ENCODE measurements at regions not wholly inside any gene's neighbourhood (a gene's known extent, or its start where the extent isn't known, plus 50 kb on each side); places are given as distances from the start of the nearest gene placed in this dataset.

- Histone ChIP-seq H3K4me2 (ENCODE audit: low read length) (no peak overlapping the region), H3K9me3 (ENCODE audit: low read length) (no peaks in the 10 kb centered on the region), H3K36me3 (ENCODE audit: insufficient read depth, low read length) (no peaks in the 10 kb centered on the region), H4K20me1 (ENCODE audit: insufficient read depth, low read length) (no peaks in the 10 kb centered on the region), H3K79me2 (ENCODE audit: insufficient read depth, low read depth, low read length) (no peaks in the 10 kb centered on the region), H3K4me1 (ENCODE audit: insufficient read depth, low read length, poor library complexity, severe bottlenecking) (no peaks in the 10 kb centered on the region), H3K27ac (ENCODE audit: low read depth, low read length, poor library complexity, severe bottlenecking) (no peak overlapping the region), H3K9me2 (ENCODE audit: insufficient read depth, low read length) (no peaks in the 10 kb centered on the region), H2AFZ (ENCODE audit: low read length) (no peak overlapping the region), H3K4me3 (ENCODE audit: low read depth, low read length, poor library complexity, severe bottlenecking) (no peak overlapping the region)
- CTCF ChIA-PET (ENCODE audit: unreplicated experiment), result no interaction called here
- intact Hi-C loops (cut with micrococcal nuclease; ENCODE audit: unreplicated experiment), result no loop called here
- no TSS peak for BruUV-seq (replicated peaks)
- TF ChIP-seq CTCF (conservative IDR thresholded peaks at IDR 0.05; ENCODE audit: low read length), result no peak
- TF ChIP-seq EZH2phosphoT487 (IDR thresholded peaks at IDR 0.05; ENCODE audit: borderline replicate concordance, low read depth, low read length), result no peak
- no peak for DNase-seq (ENCODE audit: low spot score)
- POLR2A ChIA-PET, result interaction anchor here (0.6 kb wide), 1 partner anchor 755 kb away, joined by 3 read pairs; no protein-coding TSS in a partner anchor
These were observed 105.7 kb upstream of the OBI1 start for GRCh38 chr13:78764665-78765064.

- TF ChIP-seq EZH2phosphoT487 (IDR thresholded peaks at IDR 0.05; ENCODE audit: borderline replicate concordance, low read depth, low read length) (no peak), CTCF (conservative IDR thresholded peaks at IDR 0.05; ENCODE audit: low read length) (no peak)
- no peak overlapping the region for H3K4me3 ChIP-seq (ENCODE audit: low read depth, low read length, poor library complexity, severe bottlenecking)
- no peaks in the 10 kb centered on the region for H3K36me3 ChIP-seq (ENCODE audit: insufficient read depth, low read length)
- no TSS peak for BruUV-seq (replicated peaks)
- H2AFZ ChIP-seq (ENCODE audit: low read length), result no peak overlapping the region
- no peaks in the 10 kb centered on the region for H3K9me3 ChIP-seq (ENCODE audit: low read length)
- no peaks in the 10 kb centered on the region for H3K9me2 ChIP-seq (ENCODE audit: insufficient read depth, low read length)
- no peaks in the 10 kb centered on the region for H4K20me1 ChIP-seq (ENCODE audit: insufficient read depth, low read length)
- H3K4me2 ChIP-seq (ENCODE audit: low read length), result no peak overlapping the region
- H3K4me1 ChIP-seq (ENCODE audit: insufficient read depth, low read length, poor library complexity, severe bottlenecking), result no peaks in the 10 kb centered on the region
- POLR2A ChIA-PET, result no interaction called here
- no peak overlapping the region for H3K27ac ChIP-seq (ENCODE audit: low read depth, low read length, poor library complexity, severe bottlenecking)
- CTCF ChIA-PET (ENCODE audit: unreplicated experiment), result no interaction called here
- intact Hi-C loops (cut with micrococcal nuclease; ENCODE audit: unreplicated experiment), result no loop called here
- no peak for DNase-seq (ENCODE audit: low spot score)
- no peaks in the 10 kb centered on the region for H3K79me2 ChIP-seq (ENCODE audit: insufficient read depth, low read depth, low read length)
These were observed 103.9 kb upstream of the OBI1 start for GRCh38 chr13:78762825-78763224.

DNA sequence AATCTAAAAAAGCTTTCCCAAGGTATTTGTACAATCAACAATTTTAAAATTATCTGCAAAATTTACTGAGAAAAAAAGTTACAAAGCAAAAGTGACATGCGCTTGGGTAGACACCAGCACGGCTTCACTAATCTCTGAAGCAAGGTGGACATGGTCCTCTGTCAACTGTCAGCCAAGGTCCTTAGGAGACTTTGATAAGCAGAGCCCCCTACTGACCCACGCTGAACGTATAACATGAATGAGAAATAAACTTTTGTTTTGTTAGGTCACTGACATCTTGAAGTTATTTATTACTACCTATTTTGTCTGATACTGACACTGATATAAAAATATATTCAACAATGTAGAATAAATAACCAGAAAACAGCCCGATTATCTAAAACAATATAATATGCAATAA lies 100.7 kb upstream of the OBI1 start:
- no peak overlapping the region for H3K4me2 ChIP-seq (ENCODE audit: low read length)
- POLR2A ChIA-PET, result interaction anchor here (0.6 to 0.7 kb wide), 4 partner anchors 18 to 953 kb away, joined by 3 to 8 read pairs (median 4); no protein-coding TSS in a partner anchor
- intact Hi-C loops (cut with micrococcal nuclease; ENCODE audit: unreplicated experiment), result no loop called here
- TF ChIP-seq CTCF (conservative IDR thresholded peaks at IDR 0.05; ENCODE audit: low read length), result peak; percentile 36
- no peak for TF ChIP-seq EZH2phosphoT487 (IDR thresholded peaks at IDR 0.05; ENCODE audit: borderline replicate concordance, low read depth, low read length)
- no peaks in the 10 kb centered on the region for H3K79me2 ChIP-seq (ENCODE audit: insufficient read depth, low read depth, low read length)
- H3K9me2 ChIP-seq (ENCODE audit: insufficient read depth, low read length), result no peaks in the 10 kb centered on the region
- BruUV-seq (replicated peaks), result no TSS peak
- no peak overlapping the region for H2AFZ ChIP-seq (ENCODE audit: low read length)
- no peak overlapping the region for H3K4me3 ChIP-seq (ENCODE audit: low read depth, low read length, poor library complexity, severe bottlenecking)
- H3K9me3 ChIP-seq (ENCODE audit: low read length), result no peaks in the 10 kb centered on the region
- H3K4me1 ChIP-seq (ENCODE audit: insufficient read depth, low read length, poor library complexity, severe bottlenecking), result no peaks in the 10 kb centered on the region
- no peak for DNase-seq (ENCODE audit: low spot score)
- CTCF ChIA-PET (ENCODE audit: unreplicated experiment), result no interaction called here
- no peaks in the 10 kb centered on the region for H4K20me1 ChIP-seq (ENCODE audit: insufficient read depth, low read length)
- H3K27ac ChIP-seq (ENCODE audit: low read depth, low read length, poor library complexity, severe bottlenecking), result no peak overlapping the region
- no peaks in the 10 kb centered on the region for H3K36me3 ChIP-seq (ENCODE audit: insufficient read depth, low read length)

Data from OCI-LY7 (cell line).